Urothelium cell line (cell line): ENCODE measurements at regions not wholly inside any gene's neighbourhood (a gene's known extent, or its start where the extent isn't known, plus 50 kb on each side); places are given as distances from the start of the nearest gene placed in this dataset.
"Not testable (repeated sequence)": the region's sequence is repeated elsewhere in the genome, so short reads cannot be mapped to it uniquely, and the experiment has no call there.

ENCODE experiments used
- DNase-seq: peaks from one replicate; pipeline ENCODE4 v3.0.0; 2011; ENCODE audit warnings: low spot score, mixed read lengths
- FAIRE-seq: peaks from 2 replicates; lab custom pipeline; 2011; peaks lifted over from hg19 to GRCh38; lab: Jason Lieb, UNC

DNA sequence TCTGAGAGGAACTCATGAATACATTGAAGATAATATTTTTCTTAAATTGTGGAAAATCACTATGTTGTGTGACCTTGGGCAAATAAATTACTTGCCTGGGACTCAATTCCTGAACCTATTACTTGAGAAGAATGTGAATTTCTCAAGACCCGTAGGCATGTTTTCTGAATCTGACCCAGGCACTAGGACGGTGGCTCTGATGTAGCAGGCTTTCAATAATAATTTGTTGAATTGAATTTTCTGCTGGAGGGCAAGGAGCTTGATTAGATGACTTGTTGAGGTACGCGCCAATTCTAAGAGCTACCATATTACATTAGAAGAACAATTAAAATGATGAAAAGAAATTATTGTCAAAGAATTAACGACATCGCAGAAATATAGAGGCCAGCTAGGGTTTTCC lies 150.2 kb upstream of the LRRC3B start:
- FAIRE-seq (no peak), DNase-seq (no peak)

GRCh38 chr3:26474706-26475105 lies 147.9 kb upstream of the LRRC3B start:
- FAIRE-seq (no peak), DNase-seq (no peak)

GRCh38 chr3:26480377-26480776 lies 142.2 kb upstream of the LRRC3B start:
- DNase-seq: no peak
- FAIRE-seq: no peak

DNA sequence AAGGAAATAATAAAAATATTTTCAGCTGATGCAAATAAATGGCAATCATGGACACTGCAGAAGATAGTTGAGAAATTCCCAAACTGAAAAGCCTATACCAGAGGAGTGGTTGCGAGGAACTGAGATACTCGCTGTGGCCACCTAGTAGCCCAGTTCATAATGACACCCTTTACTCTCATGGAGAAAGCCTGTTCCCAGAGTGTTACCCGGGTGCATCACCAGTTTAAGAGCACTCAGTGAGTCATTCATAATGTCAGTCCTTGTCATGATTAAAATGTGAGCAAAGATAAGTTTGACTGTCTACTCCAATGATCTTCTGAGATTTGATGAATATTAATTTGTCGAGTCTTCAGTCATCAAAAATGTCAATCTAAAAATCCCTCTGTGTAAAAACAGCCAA lies 138.4 kb upstream of the LRRC3B start:
- peak; percentile 29 for DNase-seq
- no peak for FAIRE-seq

DNA sequence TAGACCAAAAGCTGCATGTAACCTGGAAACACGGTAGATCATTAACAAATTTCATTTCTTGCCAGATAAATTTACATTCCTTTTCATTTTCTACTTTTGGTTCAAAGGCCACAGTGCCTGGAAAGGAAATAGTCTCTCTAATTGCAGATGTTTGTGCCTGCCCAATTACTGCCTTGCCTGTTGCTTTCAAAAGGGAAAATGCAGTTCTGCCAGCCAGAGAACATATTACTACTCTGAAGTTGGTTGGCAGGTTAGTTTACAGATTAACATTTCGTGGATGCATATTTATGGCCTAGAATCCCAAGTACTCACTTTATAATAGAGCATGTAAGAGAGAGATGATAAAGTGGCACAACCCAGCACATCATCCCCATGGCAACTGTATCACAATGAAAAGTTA lies 124.3 kb upstream of the LRRC3B start:
- FAIRE-seq (no peak), DNase-seq (no peak)

DNA sequence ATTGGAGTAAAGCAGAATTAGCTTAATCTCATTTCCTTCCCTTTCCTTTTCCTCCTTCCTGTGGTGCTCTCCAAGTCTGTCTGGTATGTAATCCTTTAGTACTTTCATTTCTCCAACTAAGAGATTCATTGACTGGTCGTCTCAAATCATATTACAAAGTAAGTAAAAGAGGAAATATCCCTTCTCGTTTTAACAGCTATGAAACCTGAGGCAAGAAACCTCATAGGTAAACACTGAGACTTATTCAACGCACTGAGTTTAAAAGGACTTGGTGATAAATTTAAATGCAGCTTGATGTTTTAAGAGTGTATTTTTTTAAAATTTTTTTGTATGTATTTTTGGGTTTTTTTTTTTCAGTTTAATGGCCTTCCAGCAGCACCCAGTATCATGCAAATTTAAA lies 117.2 kb upstream of the LRRC3B start:
- no peak for DNase-seq
- no peak for FAIRE-seq

DNA sequence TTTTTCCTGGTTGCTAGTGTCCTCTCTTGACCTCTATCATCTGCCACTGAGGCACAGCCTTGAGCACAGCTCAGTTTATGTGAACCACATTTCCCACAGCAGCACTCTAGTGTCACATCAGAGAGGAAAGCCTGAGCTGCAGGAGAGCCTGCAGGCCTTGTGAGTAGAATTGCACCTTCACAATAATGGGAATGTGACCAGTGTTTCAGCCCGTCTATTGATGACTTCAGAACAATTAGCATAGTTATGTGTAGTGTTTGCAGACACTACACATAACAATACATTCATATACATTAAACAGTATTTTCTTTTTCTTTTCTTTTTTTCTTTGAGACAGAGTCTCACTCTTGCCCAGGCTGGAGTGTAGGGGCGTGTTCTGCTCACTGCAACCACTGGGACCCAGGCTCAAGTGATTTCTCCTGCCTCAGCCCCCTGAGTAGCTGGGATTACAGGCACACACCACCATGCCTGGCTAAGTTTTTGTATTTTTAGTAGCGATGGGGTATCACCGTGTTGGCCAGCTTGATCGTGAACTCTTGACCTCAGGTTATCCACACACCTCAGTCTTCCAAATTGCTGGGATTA lies 108.0 kb upstream of the LRRC3B start:
- FAIRE-seq, DNase-seq: not testable (repeated sequence)

DNA sequence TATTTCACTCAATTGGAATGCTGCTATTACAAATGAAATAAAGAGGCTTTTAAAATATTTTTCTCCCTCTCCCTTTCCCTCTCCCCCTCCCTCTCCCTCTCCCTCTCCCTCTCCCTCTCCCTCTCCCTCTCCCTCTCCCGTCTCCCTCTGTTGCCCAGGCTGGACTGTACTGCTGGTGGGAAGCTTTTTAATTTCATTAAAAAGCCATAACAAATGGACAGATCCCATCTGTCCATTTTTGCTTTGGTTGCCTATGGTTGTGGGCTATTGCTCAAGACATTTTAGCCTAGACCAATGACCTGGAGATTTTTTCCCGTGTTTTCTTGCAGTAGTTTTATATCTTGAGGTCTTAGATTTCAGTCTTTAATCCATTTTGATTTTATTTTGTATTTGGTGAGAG lies 107.2 kb upstream of the LRRC3B start:
- DNase-seq (no peak), FAIRE-seq (no peak)

DNA sequence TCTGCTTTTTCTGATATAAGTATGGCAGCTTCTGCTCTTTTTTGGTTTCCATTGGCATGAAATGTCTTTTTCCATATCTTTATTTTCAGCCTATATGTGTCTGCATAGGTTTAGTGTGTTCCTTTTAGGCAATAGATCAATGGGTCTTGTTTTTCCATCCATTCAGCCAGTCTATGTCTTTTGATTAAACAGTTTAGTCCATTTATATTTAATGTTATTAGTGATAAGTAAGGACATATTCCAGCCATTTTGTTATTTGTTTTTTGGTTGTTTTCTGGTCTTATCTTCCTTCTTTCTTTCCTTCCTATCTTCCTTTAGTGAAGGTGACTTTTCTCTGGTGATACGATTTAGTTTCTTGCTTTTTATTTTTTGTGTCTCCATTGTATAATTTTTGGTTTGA lies 101.3 kb upstream of the LRRC3B start:
- FAIRE-seq (no peak), DNase-seq (no peak)

- DNase-seq (no peak), FAIRE-seq (no peak)
Measured at GRCh38 chr3:26522919-26523318, 99.7 kb upstream of the LRRC3B start.

- DNase-seq (no peak), FAIRE-seq (no peak)
Measured at GRCh38 chr3:26525013-26525412, 97.6 kb upstream of the LRRC3B start.

- DNase-seq (no peak), FAIRE-seq (no peak)
Measured at GRCh38 chr3:26535151-26535550, 87.4 kb upstream of the LRRC3B start.

GRCh38 chr3:26536955-26537354 lies 85.6 kb upstream of the LRRC3B start:
- no peak for FAIRE-seq
- DNase-seq: no peak

GRCh38 chr3:26550413-26550812 lies 72.2 kb upstream of the LRRC3B start:
- no peak for DNase-seq

DNA sequence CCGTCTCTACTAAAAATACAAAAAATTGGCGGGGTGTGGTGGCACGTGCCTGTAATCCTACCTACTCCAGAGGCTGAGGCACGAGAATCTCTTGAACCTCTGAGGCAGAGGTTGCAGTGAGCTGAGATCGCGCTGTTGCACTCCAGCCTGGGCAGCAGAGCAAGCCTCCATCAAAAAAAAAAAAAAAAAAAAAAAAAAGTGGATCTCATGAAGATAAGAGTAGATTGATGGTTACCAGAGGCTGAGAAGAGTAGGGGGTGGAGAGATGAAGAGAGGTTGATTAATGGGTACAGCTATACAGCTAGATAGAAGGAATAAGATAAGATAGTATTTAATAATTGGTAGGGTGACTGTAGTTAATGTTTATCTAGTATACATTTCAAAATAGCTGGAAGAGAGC lies 65.9 kb upstream of the LRRC3B start:
- DNase-seq: no peak

More at GRCh38 chr3:26550413-26550812, 72.2 kb upstream of the LRRC3B start:
- no peak for FAIRE-seq

GRCh38 chr3:26558257-26558656 lies 64.3 kb upstream of the LRRC3B start:
- DNase-seq: no peak
- FAIRE-seq: no peak

More for the DNA sequence above, 65.9 kb upstream of the LRRC3B start:
- FAIRE-seq: no peak

DNA sequence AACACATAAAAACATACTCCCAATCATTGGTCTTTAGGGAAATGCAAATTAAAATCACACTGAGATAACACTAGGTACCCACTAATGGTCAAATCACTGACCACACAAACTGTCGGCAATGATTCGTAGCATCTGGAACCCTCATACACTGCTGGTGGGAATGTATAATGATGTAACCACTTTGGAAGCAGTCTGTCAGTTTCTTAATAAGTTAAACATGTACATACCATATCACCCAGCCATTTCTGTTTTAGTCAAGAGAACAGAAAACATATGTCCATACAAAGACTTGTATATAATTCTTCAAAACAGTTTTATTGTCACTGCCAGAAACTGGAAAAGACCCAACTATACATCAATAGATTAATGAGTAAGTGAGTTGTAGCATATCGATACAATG lies 63.3 kb upstream of the LRRC3B start:
- no peak for FAIRE-seq

DNA sequence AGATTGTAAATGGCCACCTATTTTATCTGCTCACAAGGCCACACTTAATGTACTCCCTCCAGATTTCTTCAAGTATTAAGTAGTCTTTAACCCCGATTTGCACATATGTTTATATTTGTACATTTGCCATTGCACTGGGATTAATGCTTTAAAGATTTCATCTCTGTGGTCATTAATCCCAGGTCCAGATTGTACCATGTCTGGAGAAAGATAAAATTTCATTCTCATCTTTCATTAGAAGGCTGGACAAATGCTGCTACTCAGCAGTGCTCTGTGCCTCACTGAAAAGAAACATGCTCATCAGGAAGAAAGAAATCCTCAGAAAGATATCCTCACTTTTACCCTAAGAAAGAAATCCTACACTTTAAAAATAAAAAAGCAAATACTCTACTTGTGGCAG lies 62.5 kb upstream of the LRRC3B start:
- FAIRE-seq: no peak
- no peak for DNase-seq

More for the DNA sequence above, 63.3 kb upstream of the LRRC3B start:
- DNase-seq: no peak

GRCh38 chr3:26562021-26562768 lies 60.4 kb upstream of the LRRC3B start:
- no peak for DNase-seq
- FAIRE-seq: no peak
